ENCODE measurements at regions not wholly inside any gene's neighbourhood (a gene's known extent, or its start where the extent isn't known, plus 50 kb on each side); places are given as distances from the start of the nearest gene placed in this dataset.

DNA sequence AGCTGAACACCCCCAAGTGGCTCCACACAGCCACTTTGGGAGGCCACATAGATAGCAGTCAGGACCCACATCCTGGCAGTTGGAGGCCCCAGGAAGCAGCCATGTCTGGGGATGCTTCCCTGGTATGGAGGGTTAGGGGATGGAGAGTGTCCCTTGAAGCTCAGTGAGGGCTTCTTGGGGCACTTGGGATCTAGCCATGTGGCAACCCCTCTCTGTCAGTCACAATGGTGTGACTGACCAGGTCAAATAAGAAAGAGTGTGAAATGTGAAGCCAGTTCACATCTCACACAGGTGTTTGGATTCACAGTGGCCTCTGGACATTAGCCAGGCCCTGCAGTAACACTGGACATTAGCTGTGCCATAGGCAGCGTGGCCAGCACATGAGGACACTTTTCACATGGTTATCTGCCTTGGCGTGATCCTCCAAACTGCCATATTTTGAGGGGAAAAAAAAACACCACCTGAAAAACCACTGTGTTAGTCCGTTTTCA is 53.9 kb upstream of the IL17B start:
- TF ChIP-seq, protein P1, sequence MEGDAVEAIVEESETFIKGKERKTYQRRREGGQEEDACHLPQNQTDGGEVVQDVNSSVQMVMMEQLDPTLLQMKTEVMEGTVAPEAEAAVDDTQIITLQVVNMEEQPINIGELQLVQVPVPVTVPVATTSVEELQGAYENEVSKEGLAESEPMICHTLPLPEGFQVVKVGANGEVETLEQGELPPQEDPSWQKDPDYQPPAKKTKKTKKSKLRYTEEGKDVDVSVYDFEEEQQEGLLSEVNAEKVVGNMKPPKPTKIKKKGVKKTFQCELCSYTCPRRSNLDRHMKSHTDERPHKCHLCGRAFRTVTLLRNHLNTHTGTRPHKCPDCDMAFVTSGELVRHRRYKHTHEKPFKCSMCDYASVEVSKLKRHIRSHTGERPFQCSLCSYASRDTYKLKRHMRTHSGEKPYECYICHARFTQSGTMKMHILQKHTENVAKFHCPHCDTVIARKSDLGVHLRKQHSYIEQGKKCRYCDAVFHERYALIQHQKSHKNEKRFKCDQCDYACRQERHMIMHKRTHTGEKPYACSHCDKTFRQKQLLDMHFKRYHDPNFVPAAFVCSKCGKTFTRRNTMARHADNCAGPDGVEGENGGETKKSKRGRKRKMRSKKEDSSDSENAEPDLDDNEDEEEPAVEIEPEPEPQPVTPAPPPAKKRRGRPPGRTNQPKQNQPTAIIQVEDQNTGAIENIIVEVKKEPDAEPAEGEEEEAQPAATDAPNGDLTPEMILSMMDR (IDR thresholded peaks at IDR 0.05): no peak
- Histone ChIP-seq H3K36me3 (no peaks in the 10 kb centered on the region), H3K4me1 (peaks cover 37% of the 10 kb centered on the region), H3K27ac (no peak overlapping the region), H3K9me3 (no peaks in the 10 kb centered on the region), H3K4me3 (no peak overlapping the region), H3K27me3 (ENCODE audit: low read depth) (no peaks in the 10 kb centered on the region)
- intact Hi-C loops (cut with DNase I): no loop called here
- ATAC-seq (no peak), DNase-seq (no peak)

DNA sequence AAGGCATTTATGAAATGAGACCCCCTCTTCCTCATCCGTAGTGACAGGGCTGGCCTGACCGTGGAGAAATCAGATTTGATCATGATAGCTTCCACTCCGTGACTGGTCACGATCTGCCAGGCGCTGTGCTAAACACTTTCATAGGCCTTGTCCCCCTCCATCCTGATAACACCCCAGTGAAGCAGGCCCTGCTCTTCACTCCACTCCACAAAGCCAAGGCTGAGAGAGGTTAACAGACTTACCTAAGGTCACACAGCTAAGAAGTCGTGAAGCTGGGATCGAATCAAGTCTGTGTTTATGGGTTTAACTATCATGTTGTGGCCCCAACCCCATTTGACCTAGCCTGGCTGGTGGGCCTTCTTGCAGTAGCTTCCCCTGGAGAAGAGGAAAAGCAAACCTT is 53.3 kb upstream of the IL17B start:
- H3K36me3 ChIP-seq: peaks cover 4% of the 10 kb centered on the region
- peaks cover 37% of the 10 kb centered on the region for H3K4me1 ChIP-seq
- H3K27ac ChIP-seq: no peak overlapping the region
- ATAC-seq (no peak), DNase-seq (no peak)
- TF ChIP-seq, protein P1 (IDR thresholded peaks at IDR 0.05): no peak
- no peaks in the 10 kb centered on the region for H3K27me3 ChIP-seq (ENCODE audit: low read depth)
- intact Hi-C loops (cut with DNase I): no loop called here
- H3K4me3 ChIP-seq: no peak overlapping the region
- H3K9me3 ChIP-seq: no peaks in the 10 kb centered on the region

DNA sequence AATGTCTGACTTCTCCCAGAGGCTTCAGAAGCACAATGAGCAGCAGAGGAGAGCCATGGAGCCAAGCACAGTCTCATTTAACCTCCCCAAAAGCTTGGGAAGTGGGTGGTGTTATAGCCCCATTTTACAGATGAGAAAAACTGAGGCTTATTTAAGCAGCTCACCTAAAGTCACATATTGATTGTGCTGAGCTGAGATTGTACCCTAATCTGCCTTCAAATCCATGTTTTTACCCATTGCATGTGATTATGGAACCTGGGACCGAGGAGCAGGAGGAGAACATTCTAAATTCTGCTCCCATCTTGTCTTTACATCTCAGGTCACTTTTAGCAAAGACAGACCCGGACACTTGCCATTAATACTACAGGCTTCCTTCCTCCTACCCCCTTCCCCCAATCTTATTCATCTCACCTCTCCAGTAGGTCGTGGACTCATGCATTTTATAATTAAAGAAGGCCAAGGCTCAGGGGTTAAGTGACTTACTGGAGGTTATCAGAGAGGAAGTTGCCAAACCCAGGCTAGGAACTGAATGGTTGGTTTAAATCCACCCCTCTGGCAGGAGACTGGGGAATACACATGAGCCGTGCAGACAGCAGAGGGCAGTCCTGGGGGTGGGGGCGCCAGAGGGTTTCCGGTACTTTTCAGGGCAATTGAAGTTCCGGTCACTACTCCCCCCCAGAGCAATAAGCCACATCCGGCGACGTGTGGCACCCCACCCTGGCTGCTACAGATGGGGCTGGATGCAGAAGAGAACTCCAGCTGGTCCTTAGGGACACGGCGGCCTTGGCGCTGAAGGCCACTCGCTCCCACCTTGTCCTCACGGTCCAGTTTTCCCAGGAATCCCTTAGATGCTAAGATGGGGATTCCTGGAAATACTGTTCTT is 51.0 kb upstream of the IL17B start:
- no peaks in the 10 kb centered on the region for H3K9me3 ChIP-seq
- peaks cover 26% of the 10 kb centered on the region for H3K36me3 ChIP-seq
- DNase-seq: peak; percentile 73
- intact Hi-C loops (cut with DNase I): no loop called here
- peak; percentile 68 to 69 for ATAC-seq
- peak overlapping the region; percentile 41 for H3K4me3 ChIP-seq
- H3K4me1 ChIP-seq: peaks cover 44% of the 10 kb centered on the region
- no peaks in the 10 kb centered on the region for H3K27me3 ChIP-seq (ENCODE audit: low read depth)
- H3K27ac ChIP-seq: peak overlapping the region; percentile 72
- TF ChIP-seq, protein P1 (IDR thresholded peaks at IDR 0.05): peak; percentile 42

Small RNAs in the stretch of these regions (microRNA-seq; reads per million reads assigned to microRNA genes)
- 5,980 reads per million, percentile 94 among the genes with 10 or more reads in this experiment for gene MIR145 (ENCODE audit: borderline number of aligned reads)
